Neural cell (in vitro differentiated cells): ENCODE measurements at regions not wholly inside any gene's neighbourhood (a gene's known extent, or its start where the extent isn't known, plus 50 kb on each side); places are given as distances from the start of the nearest gene placed in this dataset.

Experiments
- H2AFZ ChIP-seq: fragments of 200-600, 300-800 bp; sonication (generic), shearing (Covaris generic); 2 replicates; pipeline ENCODE4 v1.6.0; 2014; ENCODE audit warnings: low read depth, mild to moderate bottlenecking, antibody characterized with exemption, low read length, moderate library complexity
- H3F3A ChIP-seq: fragments of 200-600 bp; shearing (Covaris generic); 2 replicates; pipeline ENCODE4 v1.6.1; 2016; ENCODE audit warnings: mild to moderate bottlenecking, moderate library complexity, mixed read lengths, antibody characterized with exemption, low read length; ENCODE audit not compliant: insufficient read depth, poor library complexity, severe bottlenecking
- H3K27ac ChIP-seq: fragments of 200-600, 300-800 bp; sonication (generic), shearing (Covaris generic); 2 replicates; pipeline ENCODE4 v1.5.1; 2014; ENCODE audit warnings: mild to moderate bottlenecking, low read length, moderate library complexity
- H3K27me3 ChIP-seq: fragments of 300-800, 200-600 bp; sonication (generic), shearing (Covaris generic); 2 replicates; pipeline ENCODE4 v1.6.0; 2014; ENCODE audit warnings: mild to moderate bottlenecking, low read depth, low read length, moderate library complexity; ENCODE audit not compliant: insufficient read depth
- H3K36me3 ChIP-seq: fragments of 300-800, 200-600 bp; sonication (generic), shearing (Covaris generic); 2 replicates; pipeline ENCODE4 v1.5.1; 2014; ENCODE audit warnings: mild to moderate bottlenecking, antibody characterized with exemption, low read length, moderate library complexity; ENCODE audit not compliant: insufficient read depth
- H3K4me2 ChIP-seq: fragments of 300-800, 200-600 bp; sonication (generic), shearing (Covaris generic); 2 replicates; pipeline ENCODE4 v1.6.0; 2014; ENCODE audit warnings: mild to moderate bottlenecking, low read length
- H3K4me3 ChIP-seq: fragments of 300-800, 200-600 bp; sonication (generic), shearing (Covaris generic); 2 replicates; pipeline ENCODE4 v1.5.1; 2014; ENCODE audit warnings: mild to moderate bottlenecking, low read length, moderate library complexity
- H3K79me2 ChIP-seq: fragments of 200-600 bp; shearing (Covaris generic); replicated peaks from 2 replicates; pipeline ENCODE4 v1.6.0; 2014; ENCODE audit warnings: mild to moderate bottlenecking, low read length, moderate library complexity; ENCODE audit not compliant: insufficient read depth
- H3K9ac ChIP-seq: fragments of 300-800, 200-600 bp; sonication (generic), shearing (Covaris generic); 2 replicates; pipeline ENCODE4 v1.6.1; 2016; ENCODE audit warnings: mild to moderate bottlenecking, low read length, mixed read lengths
- H3K9me2 ChIP-seq: fragments of 200-600 bp; shearing (Covaris generic); 2 replicates; pipeline ENCODE4 v1.6.1; 2016; ENCODE audit warnings: mild to moderate bottlenecking, low read length, mixed read lengths; ENCODE audit not compliant: insufficient read depth
- H3K9me3 ChIP-seq: fragments of 200-600, 300-800 bp; sonication (generic), shearing (Covaris generic); 2 replicates; pipeline ENCODE4 v1.6.1; 2016; ENCODE audit warnings: mild to moderate bottlenecking, mixed run types, low read length, moderate library complexity, mixed read lengths
- H4K20me1 ChIP-seq: fragments of 200-600 bp; shearing (Covaris generic); 2 replicates; pipeline ENCODE4 v1.6.1; 2016; ENCODE audit warnings: mild to moderate bottlenecking, mixed run types; ENCODE audit not compliant: insufficient read depth
- CTCF ChIP-seq: fragments of 450-650 bp; IDR thresholded peaks from 2 replicates; pipeline ENCODE4 v1.5.1; 2014; ENCODE audit warnings: antibody characterized with exemption, mild to moderate bottlenecking, moderate library complexity; ENCODE audit not compliant: poor library complexity, severe bottlenecking
- EP300 ChIP-seq: fragments of 450-650 bp; conservative IDR thresholded peaks from 2 replicates; pipeline ENCODE4 v1.6.1; 2014; ENCODE audit warnings: antibody characterized with exemption, mild to moderate bottlenecking, moderate library complexity; ENCODE audit not compliant: poor library complexity, severe bottlenecking
- REST ChIP-seq: IDR thresholded peaks from 2 replicates; pipeline ENCODE4 v1.6.1; 2012; ENCODE audit warnings: borderline replicate concordance
- SMC3 ChIP-seq: fragments of 450-650 bp; conservative IDR thresholded peaks from 2 replicates; pipeline ENCODE4 v1.6.1; 2014; ENCODE audit warnings: antibody characterized with exemption, mild to moderate bottlenecking, moderate library complexity; ENCODE audit not compliant: poor library complexity
- TAF1 ChIP-seq: IDR thresholded peaks from 2 replicates; pipeline ENCODE4 v1.6.1; 2012; ENCODE audit warnings: low read depth

- H3K4me2 ChIP-seq = no peak overlapping the region
Observed at GRCh38 chr6:137780447-137781034, 86.5 kb upstream of the TNFAIP3 start.

GRCh38 chr6:137781639-137782038 is 85.4 kb upstream of the TNFAIP3 start:
- TF ChIP-seq EP300 = no peak
- TF ChIP-seq REST = no peak

More at GRCh38 chr6:137780447-137781034, 86.5 kb upstream of the TNFAIP3 start:
- no peak overlapping the region for H2AFZ ChIP-seq
- no peaks in the 10 kb centered on the region for H3K36me3 ChIP-seq
- H3K27me3 ChIP-seq = no peaks in the 10 kb centered on the region
- H4K20me1 ChIP-seq = no peaks in the 10 kb centered on the region
- H3K79me2 ChIP-seq = no peaks in the 10 kb centered on the region
- H3K4me3 ChIP-seq = no peak overlapping the region
- H3K9me3 ChIP-seq = no peaks in the 10 kb centered on the region
- no peak for TF ChIP-seq TAF1
- TF ChIP-seq SMC3 = no peak
- TF ChIP-seq CTCF = no peak
- no peak for TF ChIP-seq REST
- no peak for TF ChIP-seq EP300
- no peaks in the 10 kb centered on the region for H3K9me2 ChIP-seq
- no peak overlapping the region for H3K9ac ChIP-seq
- no peak overlapping the region for H3K27ac ChIP-seq
- no peaks in the 10 kb centered on the region for H3F3A ChIP-seq

More at GRCh38 chr6:137781639-137782038, 85.4 kb upstream of the TNFAIP3 start:
- H3K27me3 ChIP-seq = no peaks in the 10 kb centered on the region
- no peaks in the 10 kb centered on the region for H4K20me1 ChIP-seq
- no peak overlapping the region for H2AFZ ChIP-seq
- H3K9me2 ChIP-seq = no peaks in the 10 kb centered on the region
- H3K4me3 ChIP-seq = no peak overlapping the region
- H3K27ac ChIP-seq = no peak overlapping the region
- no peaks in the 10 kb centered on the region for H3K36me3 ChIP-seq
- no peak overlapping the region for H3K4me2 ChIP-seq
- H3F3A ChIP-seq = no peaks in the 10 kb centered on the region
- H3K9me3 ChIP-seq = no peaks in the 10 kb centered on the region
- no peak overlapping the region for H3K9ac ChIP-seq
- no peaks in the 10 kb centered on the region for H3K79me2 ChIP-seq
